ENCODE measurements at regions not wholly inside any gene's neighbourhood (a gene's known extent, or its start where the extent isn't known, plus 50 kb on each side); places are given as distances from the start of the nearest gene placed in this dataset.
A peak's percentile ranks its signal among the peaks of the same experiment; 100 is the strongest.

DNA sequence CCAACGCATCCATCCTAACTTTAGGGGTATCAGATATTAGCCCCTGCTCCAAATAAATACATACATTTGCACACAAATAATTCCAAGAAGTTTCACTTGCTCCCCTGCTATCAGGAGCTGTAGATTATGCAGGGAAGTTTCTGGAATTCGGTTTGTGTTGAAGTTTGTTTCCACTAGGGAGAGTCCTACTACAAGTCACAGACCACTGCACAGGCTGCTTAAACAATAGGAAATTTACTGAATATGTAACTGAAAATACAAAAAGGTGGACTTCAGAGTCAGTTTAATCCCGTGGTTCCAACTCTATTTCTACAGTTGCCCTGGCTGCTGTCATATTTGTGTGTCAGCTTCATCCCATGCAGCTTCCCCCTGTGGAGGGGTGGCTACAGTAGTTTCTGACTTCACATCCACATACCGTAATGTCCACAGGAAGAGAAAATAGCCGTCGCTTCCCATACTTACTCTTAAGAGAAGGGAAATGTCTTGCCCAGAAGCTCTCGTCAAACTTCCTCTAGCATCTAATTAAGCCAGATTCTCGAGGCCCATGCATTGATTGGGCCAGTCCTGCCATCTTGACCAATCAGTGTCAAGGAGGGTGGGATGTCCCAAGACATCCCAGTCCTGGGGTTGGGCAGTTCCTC is 286.6 kb downstream of the COG6 start:
- DNase-seq: no peak

DNA sequence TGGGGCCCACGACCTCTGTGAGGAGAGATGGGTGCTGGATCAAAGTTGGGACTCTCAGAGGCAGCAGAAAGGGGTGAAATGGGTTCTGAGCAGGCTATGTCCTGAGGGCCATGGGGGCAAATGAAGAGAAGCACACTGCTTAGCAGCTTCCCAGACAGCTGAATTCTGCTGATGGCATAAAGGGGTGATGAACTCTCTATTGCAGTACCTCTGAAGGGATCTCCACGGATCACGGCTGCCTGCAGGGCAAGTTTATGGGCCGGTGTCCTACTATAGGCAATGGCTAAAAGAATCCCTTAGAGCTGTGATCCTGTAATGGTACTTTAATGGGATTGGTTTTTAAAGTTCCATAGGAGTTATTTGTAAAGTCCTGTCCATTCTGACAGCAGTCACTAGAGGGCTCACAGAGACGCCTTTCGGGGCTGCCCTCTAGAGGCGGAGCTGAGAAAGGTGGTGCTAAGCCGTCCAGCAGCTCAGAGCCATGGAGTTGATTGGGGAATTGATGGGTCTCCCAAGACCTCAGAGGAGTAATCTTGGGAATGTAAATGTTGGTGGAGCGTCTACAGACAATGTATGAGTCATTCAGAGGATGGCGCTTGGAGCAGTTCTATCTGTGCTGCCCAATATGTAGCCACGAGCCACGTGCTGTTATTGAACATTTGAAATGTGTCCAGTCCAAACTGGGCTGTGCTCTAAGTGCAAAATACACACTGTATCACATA is 287.3 kb downstream of the COG6 start:
- DNase-seq: peak; percentile 29 to 68 (median 50)

DNA sequence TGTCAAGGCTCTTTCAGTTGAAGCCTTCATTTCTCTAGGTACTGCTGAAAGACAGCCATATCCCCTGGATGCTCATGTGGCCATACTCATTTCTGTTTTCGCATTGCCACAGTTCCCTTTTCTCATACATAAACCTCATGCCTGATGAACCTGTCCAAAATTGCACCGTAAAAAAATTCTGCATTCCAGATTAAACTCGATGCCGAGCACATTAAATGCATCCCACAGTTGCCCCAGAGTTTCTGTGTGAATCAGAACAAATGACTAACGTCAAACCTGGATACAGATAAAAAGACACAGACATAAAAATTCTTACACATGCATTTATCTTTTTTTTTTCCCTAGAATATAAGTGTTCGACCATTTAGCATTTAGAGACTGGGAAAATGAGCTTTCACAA is 288.2 kb downstream of the COG6 start:
- no peak for DNase-seq

DNA sequence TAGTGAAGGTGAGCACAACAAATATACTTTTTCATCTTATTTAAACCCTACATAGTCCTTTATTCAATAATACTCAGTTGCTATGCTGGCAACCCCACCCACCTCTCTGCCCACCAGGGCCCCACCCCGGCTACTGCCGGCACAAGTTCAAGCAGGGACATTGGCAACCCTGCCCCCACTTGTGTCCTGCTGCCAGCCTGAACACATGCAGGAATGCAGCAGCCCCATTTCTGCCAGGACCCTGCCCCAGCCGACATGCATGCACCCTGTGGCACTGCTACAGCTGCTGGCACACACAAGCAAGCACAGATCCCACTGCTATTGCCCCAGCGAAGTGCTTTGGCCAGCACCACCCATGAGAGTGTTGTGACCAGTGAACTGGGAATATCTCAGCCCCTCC is 289.8 kb downstream of the COG6 start:
- DNase-seq: no peak

DNA sequence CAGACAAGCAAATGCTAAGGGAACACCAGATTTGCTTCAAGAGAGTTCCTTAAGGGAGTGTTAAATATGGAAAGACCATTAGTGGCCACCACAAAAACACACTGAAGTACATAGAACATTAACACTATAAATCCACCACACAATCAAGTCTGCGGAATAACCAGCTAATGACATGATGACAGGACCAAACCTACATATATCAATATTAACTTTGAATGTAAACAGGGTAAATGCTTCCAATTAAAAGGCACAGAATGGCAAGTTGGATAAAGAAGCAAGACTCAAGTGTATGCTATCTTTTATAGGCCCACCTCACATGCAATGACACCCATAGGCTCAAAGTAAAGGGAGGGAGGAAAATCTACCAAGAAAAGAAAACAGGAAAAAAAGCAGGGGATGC is 291.3 kb downstream of the COG6 start:
- no peak for DNase-seq

DNA sequence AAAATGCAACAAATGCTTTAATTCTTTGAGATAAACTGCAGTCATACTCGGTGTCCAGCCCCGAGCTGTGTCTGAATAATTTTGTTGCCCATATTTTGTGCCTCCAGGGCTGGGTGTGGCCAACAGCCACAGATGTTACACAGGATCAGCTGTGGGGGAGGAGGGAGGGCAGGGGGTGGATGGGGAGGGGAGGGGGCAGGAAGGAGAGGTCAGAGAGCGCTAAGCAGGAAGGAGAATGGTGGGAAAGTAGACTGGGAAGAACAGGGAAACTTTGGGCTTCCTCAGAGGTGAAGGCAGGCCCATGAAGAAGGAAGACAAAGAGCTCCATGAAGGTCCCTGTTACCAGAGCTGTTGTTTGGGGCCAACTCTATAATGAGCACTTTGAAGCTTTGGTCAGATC is 295.8 kb downstream of the COG6 start:
- no peak for DNase-seq

DNA sequence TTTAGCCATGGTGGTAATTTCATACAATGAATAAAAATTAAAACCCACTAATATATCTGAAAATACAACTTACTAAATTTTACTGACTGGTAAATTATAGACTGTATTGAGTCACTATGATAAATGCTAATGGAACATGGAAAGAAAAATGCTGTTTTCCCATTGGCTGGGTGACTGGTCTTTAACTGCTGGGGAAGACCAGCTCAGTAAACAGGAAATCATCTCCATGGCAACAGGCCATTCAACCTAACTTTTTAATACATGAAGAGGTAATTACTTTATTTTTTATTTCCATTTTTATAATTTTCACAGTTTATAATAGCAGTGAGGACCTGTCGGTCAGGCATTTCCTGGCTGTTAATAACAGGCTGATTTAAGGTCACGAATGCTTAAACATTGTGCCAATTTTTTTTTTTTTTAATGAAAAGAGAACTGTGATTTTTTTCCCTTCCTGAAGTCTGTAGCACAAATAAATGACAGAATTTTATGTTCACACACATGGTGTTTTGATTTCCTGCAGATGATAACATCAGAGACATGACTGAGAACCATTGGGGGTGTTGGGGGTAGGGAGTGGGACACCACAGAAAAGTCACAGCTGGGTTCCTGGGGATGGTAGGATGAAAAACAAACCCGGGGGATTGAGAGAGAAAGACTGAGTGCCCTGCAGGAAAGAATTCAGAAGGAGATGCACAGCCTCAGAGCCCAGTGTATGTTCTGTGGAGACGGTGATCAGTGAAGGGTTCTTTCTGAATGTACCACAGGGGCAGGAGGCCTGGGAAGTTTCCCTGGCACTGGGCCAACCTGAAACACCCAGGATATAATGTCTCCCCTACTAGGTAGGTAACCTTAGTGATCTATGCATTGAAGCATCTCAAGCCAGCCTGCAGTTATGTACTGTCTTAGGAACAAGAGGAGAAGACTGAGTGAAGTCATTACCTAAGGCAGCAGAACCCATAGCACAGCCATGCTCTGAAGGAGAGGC is 297.1 kb downstream of the COG6 start:
- DNase-seq: peak in 1 of 5 experiments; percentile 34

DNA sequence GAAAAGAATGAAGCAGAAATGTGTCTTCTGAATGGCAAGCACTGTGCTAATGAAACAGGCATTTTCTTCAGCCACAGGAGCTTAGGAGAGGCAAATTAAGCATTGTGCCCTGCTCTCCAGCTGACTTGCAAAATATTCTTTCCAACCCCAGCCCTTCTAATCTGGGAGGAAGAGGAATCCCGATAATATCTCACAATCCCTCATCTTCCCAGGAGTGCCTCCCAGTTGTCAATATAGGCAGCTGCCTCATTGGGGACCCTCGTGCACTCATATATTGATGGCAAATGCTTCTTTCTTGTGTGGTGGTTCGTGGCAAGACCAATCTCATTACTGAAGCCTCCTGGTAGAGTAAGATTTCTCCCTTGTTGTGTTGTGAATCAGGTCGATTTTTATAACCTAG is 299.0 kb downstream of the COG6 start:
- no peak for DNase-seq

DNA sequence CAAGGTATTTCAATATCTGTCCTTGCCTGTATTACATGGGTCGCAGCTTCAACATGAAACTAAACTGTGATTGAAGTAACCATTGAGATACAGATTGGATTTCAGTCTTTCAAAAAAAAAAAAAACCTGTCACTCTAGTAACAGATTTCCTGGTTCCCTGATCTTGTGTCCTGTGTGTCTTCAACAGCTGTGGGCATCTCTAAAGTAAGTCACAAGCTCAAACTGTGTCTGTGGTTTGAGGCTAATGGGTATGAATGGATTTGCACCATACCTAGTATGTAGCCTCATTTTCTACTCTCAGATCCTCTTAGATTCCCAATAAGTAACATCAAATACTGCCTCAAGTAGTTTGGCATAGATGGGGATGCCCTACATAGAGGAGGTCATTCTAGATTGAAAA is 300.1 kb downstream of the COG6 start:
- DNase-seq: peak in 1 of 5 experiments; percentile 28

DNA sequence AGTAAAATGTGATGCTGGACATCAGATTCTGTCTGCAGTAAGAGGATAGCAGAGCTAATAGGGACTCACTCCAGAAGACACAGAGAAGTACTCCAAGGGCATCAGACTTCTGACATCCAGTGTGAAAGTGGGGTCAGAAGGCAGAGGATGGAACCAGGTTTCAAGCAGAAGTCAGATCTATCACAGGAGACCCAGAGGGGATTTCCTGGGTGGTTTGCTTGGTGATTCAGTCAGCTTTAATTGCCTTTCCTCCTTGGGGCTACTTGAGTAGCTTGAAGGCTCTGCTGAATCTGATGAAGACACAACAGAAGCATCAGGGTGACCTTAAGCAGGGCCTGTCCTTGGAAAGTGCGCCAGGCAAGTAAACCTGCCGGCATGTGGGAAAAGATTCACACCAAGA is 300.6 kb downstream of the COG6 start:
- peak in 2 of 5 experiments; percentile 9 to 71 for DNase-seq

DNA sequence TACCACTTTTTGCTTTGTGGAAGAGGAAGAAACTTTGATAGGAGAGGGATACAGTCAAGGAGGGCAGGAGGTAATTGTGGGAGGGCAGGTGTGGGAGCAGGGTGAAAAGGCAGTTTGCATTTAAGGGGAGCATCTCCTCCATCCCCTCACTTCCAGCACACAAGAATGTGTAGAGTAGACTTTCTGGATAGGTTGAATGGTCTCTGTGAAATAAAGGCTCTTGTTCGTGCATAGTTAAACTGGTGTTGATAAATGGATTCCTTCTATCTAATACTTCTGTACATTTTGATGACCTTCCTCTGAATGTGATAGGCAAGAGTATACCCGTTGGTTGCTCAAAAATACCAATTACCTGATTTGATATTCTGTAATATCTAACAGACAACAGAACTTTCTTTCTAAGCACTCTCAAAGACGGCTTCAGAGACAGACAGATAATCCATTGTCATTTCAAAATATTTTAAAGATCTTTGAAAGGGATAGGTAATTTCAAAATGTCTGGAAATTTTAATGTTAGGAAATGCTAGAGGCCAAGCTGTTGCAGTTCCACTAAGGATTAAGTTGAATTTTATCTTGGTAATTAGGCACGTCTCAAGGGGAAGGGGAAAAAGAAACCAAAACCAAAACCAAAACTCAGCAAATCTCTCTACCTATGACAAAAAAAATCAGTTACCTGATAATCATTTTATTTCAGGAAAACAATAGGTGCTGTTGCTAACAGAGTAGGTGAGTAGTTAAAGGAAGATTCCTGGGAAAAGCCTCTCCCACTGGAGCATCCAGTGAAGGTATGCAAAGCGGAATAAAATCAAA is 302.6 kb downstream of the COG6 start:
- peak in 1 of 5 experiments; percentile 56 for DNase-seq

DNA sequence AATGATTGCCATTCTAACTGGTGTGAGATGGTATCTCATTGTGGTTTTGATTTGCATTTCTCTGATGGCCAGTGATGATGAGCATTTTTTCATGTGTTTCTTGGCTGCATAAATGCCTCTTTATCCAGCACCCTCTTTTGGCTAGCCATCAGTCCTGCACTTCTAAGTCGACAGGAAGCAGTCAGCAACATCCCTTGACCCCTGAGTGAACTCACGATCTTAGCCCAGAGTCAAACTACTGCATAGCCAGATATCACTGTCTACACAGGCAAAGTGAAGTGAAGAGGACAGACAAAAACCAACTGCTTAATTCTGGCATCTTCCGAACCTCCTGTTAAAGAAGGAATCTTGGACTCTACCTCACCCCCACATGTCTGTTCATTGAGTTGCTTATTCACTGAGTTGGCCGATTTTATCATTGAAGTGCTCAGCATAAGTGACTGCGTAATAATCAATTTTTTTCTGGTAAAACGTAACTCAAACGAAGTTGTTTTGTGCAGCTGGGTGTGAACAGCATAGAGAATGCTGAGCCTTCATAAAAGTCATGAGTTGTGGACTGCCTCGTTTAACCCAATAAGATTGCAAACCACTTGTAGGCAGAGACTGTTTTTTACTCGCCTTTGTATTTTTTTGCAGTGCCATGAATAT is 304.2 kb downstream of the COG6 start:
- DNase-seq: peak in 1 of 5 experiments; percentile 29

DNA sequence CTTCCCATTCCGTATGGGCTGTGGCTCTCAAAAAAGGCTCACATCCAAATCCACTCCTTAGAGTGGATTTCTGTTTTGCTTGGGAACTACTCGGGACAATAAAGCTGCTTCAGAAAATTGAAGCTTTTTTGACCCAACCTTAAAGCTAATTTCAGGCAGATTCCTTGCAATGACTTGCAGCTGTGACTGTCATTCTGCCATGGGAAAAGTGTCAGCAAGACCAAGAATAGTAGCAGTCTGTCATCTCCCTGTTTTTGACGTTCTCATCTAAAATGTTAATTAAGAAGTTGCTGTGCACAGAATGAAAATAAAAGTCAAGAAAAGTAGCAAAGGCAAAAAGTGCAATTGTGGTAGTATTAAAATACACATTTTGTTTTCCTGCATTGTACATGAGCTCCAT is 304.7 kb downstream of the COG6 start:
- no peak for DNase-seq

DNA sequence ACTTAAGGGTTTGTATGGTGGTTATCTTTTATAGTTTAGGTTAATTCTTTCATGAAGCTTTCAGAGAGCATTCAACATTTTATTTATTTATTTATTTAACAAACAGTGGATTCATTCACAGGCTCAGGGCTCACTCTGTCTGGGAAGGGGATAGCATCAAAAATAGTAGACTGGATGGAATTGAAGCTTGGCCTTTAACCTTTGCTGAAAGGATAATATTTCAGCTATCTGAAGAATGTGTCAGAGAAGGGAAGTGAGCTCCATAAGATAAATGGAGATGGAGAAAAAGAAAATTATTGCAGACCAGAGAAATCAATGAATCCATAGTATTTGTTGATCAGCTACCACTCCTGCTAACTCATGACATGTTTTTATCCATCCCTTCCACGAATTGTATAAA is 305.6 kb downstream of the COG6 start:
- no peak for DNase-seq

DNA sequence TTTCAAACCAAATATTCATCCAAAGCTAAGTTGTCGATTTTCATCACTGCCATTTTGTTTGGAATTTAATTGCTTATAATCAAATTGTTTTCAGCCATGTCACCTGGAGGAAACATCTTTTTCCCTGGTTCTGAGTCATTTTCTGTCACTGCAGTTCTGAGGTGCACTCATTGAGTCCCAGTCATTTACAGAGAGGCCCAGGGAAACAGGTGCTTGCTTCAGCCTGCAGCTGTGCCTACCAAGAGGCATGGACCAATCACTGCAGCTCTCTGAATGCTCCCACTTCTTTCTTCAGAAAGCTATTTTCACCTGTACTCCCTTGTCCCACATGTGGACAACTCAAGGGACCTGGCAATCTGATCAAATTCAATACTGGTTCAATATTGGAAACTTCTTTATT is 308.1 kb downstream of the COG6 start:
- DNase-seq: no peak

DNA sequence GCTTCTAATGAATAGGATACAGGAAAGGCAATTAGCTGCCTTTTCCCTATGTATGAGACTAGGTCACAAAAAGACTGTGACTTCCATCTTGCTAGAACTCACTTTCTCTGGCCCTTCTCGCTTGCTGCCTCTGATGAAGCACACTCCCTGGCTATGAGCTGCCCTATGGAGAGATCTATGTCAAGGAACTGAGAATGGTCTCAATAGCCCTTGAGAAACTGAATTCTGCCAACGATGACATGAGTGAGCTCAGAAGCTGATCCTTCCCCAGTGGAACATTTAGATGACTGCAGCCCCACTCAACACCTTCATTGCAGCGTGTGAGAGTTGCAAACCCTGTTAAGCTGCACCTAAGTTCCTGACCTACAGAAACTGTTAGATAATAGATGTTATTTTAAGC is 309.8 kb downstream of the COG6 start:
- DNase-seq: no peak

DNA sequence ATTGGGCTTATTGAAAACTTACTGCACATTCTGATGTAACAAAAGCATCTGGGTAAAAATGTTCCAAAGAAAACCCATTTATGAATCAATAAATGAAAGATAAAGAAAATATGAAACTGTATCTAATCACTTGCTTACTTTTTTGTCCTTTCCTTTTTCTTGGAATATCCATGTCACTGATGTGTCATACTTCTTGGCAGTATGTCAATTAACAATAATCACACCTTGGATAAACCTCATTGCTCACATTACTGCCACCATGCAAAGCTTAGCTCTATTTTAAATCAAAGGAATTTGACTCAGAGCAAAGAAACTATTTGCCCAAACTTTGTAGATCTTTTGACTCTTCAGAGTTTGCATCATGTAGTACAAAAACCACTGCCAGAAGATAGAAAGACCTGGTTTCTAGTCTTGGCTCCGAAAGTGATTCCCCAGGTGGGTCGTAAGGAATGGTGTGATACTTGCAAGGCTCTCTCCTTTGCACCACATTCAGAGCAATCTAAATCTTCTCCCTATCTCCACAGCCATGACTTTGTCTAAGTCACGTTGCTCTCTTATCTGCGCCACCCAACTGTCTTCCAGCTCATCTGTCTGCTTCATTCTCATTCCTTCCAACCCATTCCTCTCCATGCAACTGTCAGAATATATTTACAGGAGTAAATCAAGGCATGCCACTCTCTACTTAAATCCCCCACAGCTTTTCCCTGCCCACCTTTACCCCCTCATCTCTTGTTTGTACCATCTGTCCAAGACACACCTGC is 311.9 kb downstream of the COG6 start:
- DNase-seq: no peak

DNA sequence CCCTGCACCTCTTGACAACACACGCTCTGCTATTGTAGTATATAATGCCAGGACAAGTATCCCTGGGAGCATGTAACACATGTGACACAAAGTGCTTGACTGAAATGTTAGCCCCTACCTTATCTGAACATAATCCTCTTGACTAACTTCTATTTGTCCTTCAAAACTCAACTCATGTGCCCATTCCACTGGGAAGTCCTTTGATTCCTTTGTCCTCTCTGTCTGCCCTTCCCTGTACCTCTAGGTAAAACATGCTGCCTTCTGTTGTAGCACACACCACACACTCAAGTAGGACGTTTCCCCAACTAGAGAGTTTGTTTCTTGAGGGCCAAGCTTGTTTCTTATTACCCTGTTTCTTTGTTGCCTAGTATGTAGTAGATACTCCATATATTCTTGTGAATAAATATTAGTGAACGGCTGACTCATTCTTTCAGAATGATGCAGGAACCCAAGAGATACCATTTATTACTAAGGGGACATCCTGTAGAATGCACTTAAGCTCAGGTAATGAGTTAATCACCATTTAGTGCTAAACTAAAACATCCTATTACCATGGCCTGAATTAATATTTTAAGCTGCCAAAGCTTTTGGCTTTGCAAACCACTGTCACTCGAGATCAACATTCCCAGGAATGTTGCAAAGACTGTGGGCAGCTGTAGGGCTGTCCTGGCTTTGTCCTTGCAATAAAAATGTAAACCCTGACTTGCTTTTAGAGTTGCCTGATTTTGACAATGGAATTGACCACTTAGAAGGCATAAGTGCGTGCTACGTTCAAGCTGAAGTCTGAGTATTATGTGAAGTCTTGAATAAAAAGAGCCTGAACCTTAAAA is 313.4 kb downstream of the COG6 start:
- DNase-seq: no peak

DNA sequence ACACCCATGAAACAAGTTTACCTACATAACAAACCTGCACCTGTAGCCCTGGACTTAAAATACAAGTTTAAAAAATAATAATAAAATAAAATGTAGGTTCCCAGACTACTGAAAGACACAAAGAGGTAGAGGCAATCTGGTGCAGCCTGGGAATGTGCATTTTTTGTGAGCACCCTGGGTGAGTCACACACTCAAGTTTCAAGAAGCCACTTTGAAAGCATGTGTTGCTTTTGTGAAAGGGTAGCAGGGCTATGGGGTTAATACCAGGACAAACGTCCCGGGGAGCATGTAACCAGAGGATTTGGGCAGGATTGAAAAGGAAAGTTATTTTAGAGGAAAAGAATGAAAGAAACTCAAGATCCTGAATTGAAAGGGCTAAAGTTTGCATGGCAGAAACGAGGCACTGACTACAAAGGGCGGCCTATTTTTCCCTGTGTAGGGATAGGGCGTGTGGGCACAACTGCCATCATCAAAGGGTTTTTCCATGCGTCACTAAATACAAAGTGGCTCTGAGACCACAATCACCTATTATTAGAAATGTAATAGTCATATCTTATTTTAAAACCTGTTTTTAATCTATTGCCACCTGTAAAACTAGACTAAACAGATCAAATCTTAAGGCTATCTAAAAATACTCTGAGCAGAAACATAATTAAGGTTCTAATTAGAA is 314.9 kb downstream of the COG6 start:
- no peak for DNase-seq

DNA sequence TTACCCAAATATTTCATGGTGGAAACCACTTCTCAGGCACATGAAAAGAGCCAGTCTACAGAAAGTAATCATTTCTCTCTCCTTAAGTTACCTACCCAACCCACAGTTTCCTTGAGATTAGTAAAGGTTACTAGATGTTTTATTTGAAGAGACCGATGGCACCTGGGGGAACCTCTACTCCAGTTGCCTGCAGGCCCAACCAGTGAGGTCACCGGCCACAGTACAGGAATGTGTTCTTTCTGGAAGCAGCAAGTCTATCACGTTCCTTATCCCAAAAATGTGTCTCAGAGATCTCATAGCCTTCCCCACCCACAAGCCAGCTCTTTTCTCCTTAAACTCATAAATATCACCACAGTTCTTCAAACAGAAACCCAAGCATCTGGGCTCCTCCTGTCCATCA is 316.1 kb downstream of the COG6 start:
- DNase-seq: no peak
